ENCODE measurements at regions not wholly inside any gene's neighbourhood (a gene's known extent, or its start where the extent isn't known, plus 50 kb on each side); places are given as distances from the start of the nearest gene placed in this dataset.

DNA sequence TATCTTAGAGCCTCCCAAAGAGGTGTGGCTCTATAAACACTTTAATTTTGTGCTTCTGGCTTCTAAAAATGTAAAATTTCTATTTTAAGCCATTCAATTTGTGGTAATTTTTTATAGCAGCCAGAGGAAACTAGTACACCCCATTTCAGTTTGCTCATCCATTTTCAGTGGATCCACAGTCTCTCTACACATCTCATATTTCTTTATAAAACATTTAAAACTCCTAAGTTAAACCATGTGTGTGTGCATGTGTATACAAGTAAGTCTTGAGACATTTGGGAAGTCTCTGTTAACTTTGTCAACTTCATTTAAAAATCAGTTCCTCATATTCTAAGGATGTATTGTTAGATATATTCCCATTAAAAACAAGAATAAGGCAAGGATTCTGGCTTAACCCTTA lies 273.2 kb downstream of the IL15 start:
- Histone ChIP-seq H3K36me3 (no peaks in the 10 kb centered on the region), H3K9me3 (no peaks in the 10 kb centered on the region), H3K27ac (no peak overlapping the region), H3K4me1 (no peaks in the 10 kb centered on the region), H3K4me3 (no peak overlapping the region), H3K27me3 (peaks cover 0 to 3% (median 0%) of the 10 kb centered on the region in 7 donors)
- ATAC-seq = no peak
- intact Hi-C loops (cut with DNase I) = no loop called here
- TF ChIP-seq, protein P1, sequence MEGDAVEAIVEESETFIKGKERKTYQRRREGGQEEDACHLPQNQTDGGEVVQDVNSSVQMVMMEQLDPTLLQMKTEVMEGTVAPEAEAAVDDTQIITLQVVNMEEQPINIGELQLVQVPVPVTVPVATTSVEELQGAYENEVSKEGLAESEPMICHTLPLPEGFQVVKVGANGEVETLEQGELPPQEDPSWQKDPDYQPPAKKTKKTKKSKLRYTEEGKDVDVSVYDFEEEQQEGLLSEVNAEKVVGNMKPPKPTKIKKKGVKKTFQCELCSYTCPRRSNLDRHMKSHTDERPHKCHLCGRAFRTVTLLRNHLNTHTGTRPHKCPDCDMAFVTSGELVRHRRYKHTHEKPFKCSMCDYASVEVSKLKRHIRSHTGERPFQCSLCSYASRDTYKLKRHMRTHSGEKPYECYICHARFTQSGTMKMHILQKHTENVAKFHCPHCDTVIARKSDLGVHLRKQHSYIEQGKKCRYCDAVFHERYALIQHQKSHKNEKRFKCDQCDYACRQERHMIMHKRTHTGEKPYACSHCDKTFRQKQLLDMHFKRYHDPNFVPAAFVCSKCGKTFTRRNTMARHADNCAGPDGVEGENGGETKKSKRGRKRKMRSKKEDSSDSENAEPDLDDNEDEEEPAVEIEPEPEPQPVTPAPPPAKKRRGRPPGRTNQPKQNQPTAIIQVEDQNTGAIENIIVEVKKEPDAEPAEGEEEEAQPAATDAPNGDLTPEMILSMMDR (IDR thresholded peaks at IDR 0.05) = no peak
- DNase-seq = no peak

DNA sequence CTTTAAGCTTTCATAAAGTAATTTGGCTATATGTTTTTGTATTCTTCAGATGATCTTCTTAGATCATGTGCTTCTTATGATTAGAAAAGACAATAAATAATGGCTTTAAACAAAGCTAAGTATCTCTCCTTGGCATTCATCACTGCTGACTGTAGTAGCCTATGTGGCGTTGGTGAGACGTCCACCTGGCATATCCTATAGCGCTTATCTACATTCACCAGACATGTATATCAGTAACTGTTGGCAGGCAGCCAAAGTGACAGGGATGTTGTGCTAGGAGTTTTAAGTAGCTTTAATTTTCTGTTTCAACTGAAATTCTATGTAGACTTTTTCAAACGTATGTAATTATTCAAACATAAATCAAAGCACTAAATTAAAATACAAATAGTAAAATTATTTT lies 276.4 kb downstream of the IL15 start:
- DNase-seq (no peak), ATAC-seq (no peak)
- Histone ChIP-seq H3K27me3 (no peaks in the 10 kb centered on the region), H3K27ac (no peak overlapping the region), H3K4me3 (no peak overlapping the region), H3K9me3 (no peaks in the 10 kb centered on the region), H3K4me1 (no peaks in the 10 kb centered on the region), H3K36me3 (no peaks in the 10 kb centered on the region)
- 6 to 11% methylated on average over 4 of the region's 4 CpGs for WGBS, 2 donors
- intact Hi-C loops (cut with DNase I) = no loop called here
- TF ChIP-seq, protein P1 (IDR thresholded peaks at IDR 0.05) = no peak

DNA sequence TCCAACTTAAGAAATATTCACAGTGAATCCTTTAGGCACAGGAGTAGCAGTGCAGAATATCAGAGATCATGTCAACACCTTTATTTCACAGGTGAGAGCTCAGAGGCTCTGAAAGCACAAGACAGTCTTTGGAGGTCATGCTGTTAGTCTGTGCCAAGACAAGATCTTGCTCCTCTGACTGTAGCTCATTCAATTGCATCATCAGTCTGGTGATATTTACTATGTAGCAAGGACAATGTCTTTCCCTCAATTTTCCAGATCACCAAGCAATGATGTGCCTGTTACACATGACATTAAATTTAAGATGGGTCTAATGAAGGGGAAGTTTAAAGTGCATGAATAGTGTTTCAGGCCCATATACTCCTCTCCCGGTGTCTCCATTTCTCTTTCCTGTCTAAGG lies 277.5 kb downstream of the IL15 start:
- no peaks in the 10 kb centered on the region for H3K36me3 ChIP-seq
- WGBS, 2 donors = 87 to 89% methylated on average over 1 of the region's 1 CpG
- DNase-seq = no peak

DNA sequence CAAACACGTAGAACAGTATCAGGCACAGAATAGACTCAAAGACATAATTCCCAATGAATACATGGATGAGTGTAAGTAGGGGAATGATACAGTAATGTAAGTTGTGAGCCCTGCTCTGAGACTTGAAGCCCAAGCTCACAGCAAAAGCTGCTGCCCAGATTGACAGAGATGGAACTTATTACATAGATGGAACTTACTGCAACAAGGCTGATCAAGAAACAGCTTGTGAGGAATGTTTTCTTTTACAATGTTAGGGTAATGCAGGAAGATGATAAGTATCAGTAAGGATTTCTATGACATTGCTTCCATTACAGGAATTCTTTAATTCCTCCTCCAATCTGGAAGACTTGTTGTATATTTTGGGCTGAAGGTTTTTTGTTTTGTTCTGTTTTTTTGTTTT lies 278.4 kb downstream of the IL15 start:
- Histone ChIP-seq H3K4me1 (no peaks in the 10 kb centered on the region), H3K36me3 (no peaks in the 10 kb centered on the region), H3K9me3 (no peaks in the 10 kb centered on the region), H3K27me3 (no peaks in the 10 kb centered on the region), H3K4me3 (no peak overlapping the region), H3K27ac (no peak overlapping the region)
- no peak for ATAC-seq
- DNase-seq = no peak
- intact Hi-C loops (cut with DNase I) = no loop called here
- WGBS, 2 donors = 86 to 97% methylated on average over 1 of the region's 1 CpG
- TF ChIP-seq, protein P1 (IDR thresholded peaks at IDR 0.05) = no peak

More for the DNA sequence above, 277.5 kb downstream of the IL15 start:
- TF ChIP-seq, protein P1 (IDR thresholded peaks at IDR 0.05) = no peak
- intact Hi-C loops (cut with DNase I) = no loop called here
- no peaks in the 10 kb centered on the region for H3K4me1 ChIP-seq
- no peak overlapping the region for H3K4me3 ChIP-seq
- no peaks in the 10 kb centered on the region for H3K27me3 ChIP-seq
- H3K27ac ChIP-seq = no peak overlapping the region
- ATAC-seq = peak in 1 of 8 donors; percentile 64
- no peaks in the 10 kb centered on the region for H3K9me3 ChIP-seq

DNA sequence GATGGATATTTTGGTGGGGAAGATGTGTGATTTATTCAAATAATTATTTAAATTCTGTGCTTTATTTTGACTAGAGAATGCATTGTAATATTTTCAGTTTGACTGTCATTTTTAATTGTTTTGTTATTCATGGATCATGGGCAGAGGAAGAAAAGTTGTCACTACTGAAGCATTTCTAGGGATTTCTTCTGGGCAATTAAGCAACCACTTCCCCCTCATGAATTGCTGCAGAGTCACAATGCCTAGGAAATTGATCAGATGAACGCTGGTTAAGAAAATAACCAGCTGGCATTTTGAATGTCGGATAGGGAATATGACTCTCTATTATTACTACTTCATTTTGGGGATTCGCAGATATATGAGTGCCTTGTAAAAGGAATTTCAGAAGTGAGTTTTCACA lies 283.3 kb downstream of the IL15 start:
- intact Hi-C loops (cut with DNase I) = no loop called here
- DNase-seq = no peak
- 78 to 79% methylated on average over 3 of the region's 3 CpGs for WGBS, 2 donors

More for the DNA sequence above, 283.3 kb downstream of the IL15 start:
- Histone ChIP-seq H3K4me1 (no peaks in the 10 kb centered on the region), H3K9me3 (peaks cover 0 to 5% (median 0%) of the 10 kb centered on the region in 11 donors), H3K36me3 (no peaks in the 10 kb centered on the region), H3K4me3 (no peak overlapping the region), H3K27me3 (no peaks in the 10 kb centered on the region), H3K27ac (no peak overlapping the region)
- no peak for ATAC-seq
- TF ChIP-seq, protein P1 (IDR thresholded peaks at IDR 0.05) = no peak

Measured in heart right ventricle (tissue), 16 donors.